Right lobe of liver (tissue), 4 donors: ENCODE measurements at regions not wholly inside any gene's neighbourhood (a gene's known extent, or its start where the extent isn't known, plus 50 kb on each side); places are given as distances from the start of the nearest gene placed in this dataset.

Experiments used
- POLR2A ChIP-seq: fragments of 450-650 bp; IDR thresholded peaks from one replicate; pipeline ENCODE4 v1.6.1; 2017; ENCODE audit warnings: antibody characterized with exemption, mild to moderate bottlenecking
- TF ChIP-seq, protein P1 (sequence below), 4 donors: fragments of 200-600 bp in 3 of 4; fragments of 450-650 bp in 1 of 4; IDR thresholded peaks; one replicate each; pipeline versions ENCODE4 v1.5.1 to v1.8.0; 2016 to 2022; ENCODE audit warnings: antibody characterized with exemption in 4 of 4, mild to moderate bottlenecking in 2 of 4
- donor health status: DM: no; HTN: no; CAD: no.
- donor health status: DM: no; HTN: no; CAD: no.
- donor health status: DM: no; HTN: yes; CAD: no.

DNA sequence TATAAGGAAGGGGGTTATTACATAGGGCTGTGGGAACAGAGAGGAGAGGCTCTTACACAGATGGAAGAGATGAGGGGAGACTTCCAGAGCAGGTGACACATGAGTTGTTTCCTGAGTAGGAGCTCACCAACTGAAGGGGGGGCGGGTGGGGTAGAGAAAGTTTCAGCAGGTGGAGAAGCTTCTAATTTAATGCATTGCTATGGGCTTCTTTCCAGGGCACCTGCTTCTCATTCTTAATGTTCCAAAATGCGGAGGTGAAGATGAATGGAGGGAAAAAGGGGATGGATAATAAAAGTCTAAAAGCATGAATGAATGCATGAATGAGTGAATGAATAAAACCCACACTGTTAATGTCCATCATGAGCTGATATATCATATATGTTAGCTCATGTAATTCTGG lies 439.0 kb upstream of the CCL2 start:
- TF ChIP-seq, protein P1, sequence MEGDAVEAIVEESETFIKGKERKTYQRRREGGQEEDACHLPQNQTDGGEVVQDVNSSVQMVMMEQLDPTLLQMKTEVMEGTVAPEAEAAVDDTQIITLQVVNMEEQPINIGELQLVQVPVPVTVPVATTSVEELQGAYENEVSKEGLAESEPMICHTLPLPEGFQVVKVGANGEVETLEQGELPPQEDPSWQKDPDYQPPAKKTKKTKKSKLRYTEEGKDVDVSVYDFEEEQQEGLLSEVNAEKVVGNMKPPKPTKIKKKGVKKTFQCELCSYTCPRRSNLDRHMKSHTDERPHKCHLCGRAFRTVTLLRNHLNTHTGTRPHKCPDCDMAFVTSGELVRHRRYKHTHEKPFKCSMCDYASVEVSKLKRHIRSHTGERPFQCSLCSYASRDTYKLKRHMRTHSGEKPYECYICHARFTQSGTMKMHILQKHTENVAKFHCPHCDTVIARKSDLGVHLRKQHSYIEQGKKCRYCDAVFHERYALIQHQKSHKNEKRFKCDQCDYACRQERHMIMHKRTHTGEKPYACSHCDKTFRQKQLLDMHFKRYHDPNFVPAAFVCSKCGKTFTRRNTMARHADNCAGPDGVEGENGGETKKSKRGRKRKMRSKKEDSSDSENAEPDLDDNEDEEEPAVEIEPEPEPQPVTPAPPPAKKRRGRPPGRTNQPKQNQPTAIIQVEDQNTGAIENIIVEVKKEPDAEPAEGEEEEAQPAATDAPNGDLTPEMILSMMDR (IDR thresholded peaks at IDR 0.05): no peak
- no peak for TF ChIP-seq POLR2A
